ENCODE measurements at regions not wholly inside any gene's neighbourhood (a gene's known extent, or its start where the extent isn't known, plus 50 kb on each side); places are given as distances from the start of the nearest gene placed in this dataset.

GRCh38 chr20:12111431-12112088 is 193.9 kb downstream of the BTBD3 start:
- Mint-ChIP-seq H3K27ac (no peak overlapping the region), H3K4me1 (peaks cover 0 to 3% of the 10 kb centered on the region in 2 experiments; a peak in 1 of 4 replicates), H3K9me3 (peaks cover 0 to 3% of the 10 kb centered on the region in 2 experiments; a peak in 2 of 5 replicates), H3K4me3 (no peak overlapping the region), H3K36me3 (ENCODE audit: insufficient read depth in 1 of 3, low read depth in 3 of 3) (peaks cover 0 to under 1% (median 0%) of the 10 kb centered on the region in 3 experiments; a peak in 1 of 7 replicates), H3K27me3 (ENCODE audit: low read depth) (no peaks in the 10 kb centered on the region)
- no peak overlapping the region for H2BK120ac ChIP-seq (ENCODE audit: low read depth, low read length, poor library complexity, severe bottlenecking)
- H3K79me1 ChIP-seq (ENCODE audit: insufficient read depth, low read depth, low read length, poor library complexity, severe bottlenecking), result no peaks in the 10 kb centered on the region
- no peak overlapping the region for H3K18ac ChIP-seq (ENCODE audit: insufficient read length, low read depth, low read length)
- no CpG with 5 or more reads among the region's 3 CpGs for WGBS (ENCODE audit: extremely low coverage, insufficient read length, low lambda C conversion rate)
- H3K9ac ChIP-seq (ENCODE audit: extremely low read depth, insufficient read length, low read length), result no peak overlapping the region
- no peak overlapping the region for H2BK12ac ChIP-seq (ENCODE audit: insufficient read length, low read depth, low read length)
- no peak overlapping the region for H3K27ac ChIP-seq (ENCODE audit: insufficient read length, low read depth, low read length)
- no peak overlapping the region for H3K56ac ChIP-seq (ENCODE audit: insufficient read length, low read depth, low read length)
- H2BK5ac ChIP-seq (ENCODE audit: insufficient read length, low read length), result no peak overlapping the region
- H3K14ac ChIP-seq (ENCODE audit: insufficient read depth, low read length), result no peak overlapping the region
- no peaks in the 10 kb centered on the region for H3K27me3 ChIP-seq (ENCODE audit: insufficient read depth, low read length)
- H3K4me2 ChIP-seq (ENCODE audit: insufficient read depth, insufficient read length, low read length), result no peak overlapping the region
- no peak for DNase-seq
- no peak overlapping the region for H2AFZ ChIP-seq (ENCODE audit: low read length)
- no peak overlapping the region for H2BK15ac ChIP-seq (ENCODE audit: low read depth, low read length)
- no peaks in the 10 kb centered on the region for H3K23me2 ChIP-seq (ENCODE audit: insufficient read length, low read depth, low read length, poor library complexity, severe bottlenecking)
- no peak overlapping the region for H2AK5ac ChIP-seq (ENCODE audit: insufficient read length, low read length)
- H3K9me3 ChIP-seq (ENCODE audit: control insufficient read depth, low read depth, low read length), result no peaks in the 10 kb centered on the region
- no peak for TF ChIP-seq CTCF (conservative IDR thresholded peaks at IDR 0.05)
- H3K23ac ChIP-seq (ENCODE audit: insufficient read length, low read depth, low read length), result no peak overlapping the region
- H4K20me1 ChIP-seq (ENCODE audit: control insufficient read depth, insufficient read depth, insufficient read length), result no peaks in the 10 kb centered on the region
- H3K4me1 ChIP-seq (ENCODE audit: insufficient read depth, low read length), result no peaks in the 10 kb centered on the region
- H3K4ac ChIP-seq (ENCODE audit: low read depth, low read length), result no peak overlapping the region
- H3T11ph ChIP-seq (ENCODE audit: low read length), result no peak overlapping the region
- H4K91ac ChIP-seq (ENCODE audit: insufficient read length, low read depth, low read length), result no peak overlapping the region
- no peak overlapping the region for H4K5ac ChIP-seq (ENCODE audit: insufficient read length, low read depth, low read length)
- H2BK20ac ChIP-seq (ENCODE audit: low read depth, low read length, poor library complexity, severe bottlenecking), result no peak overlapping the region
- H3K79me2 ChIP-seq (ENCODE audit: insufficient read depth, low read length), result no peaks in the 10 kb centered on the region
- H4K8ac ChIP-seq (replicated peaks; ENCODE audit: insufficient read length, low read depth, low read length), result no peak overlapping the region
